GM12864 (cell line): ENCODE measurements at regions not wholly inside any gene's neighbourhood (a gene's known extent, or its start where the extent isn't known, plus 50 kb on each side); places are given as distances from the start of the nearest gene placed in this dataset.

Source experiments
- DNase-seq: peaks from one replicate; pipeline ENCODE4 v3.0.0-alpha.2; 2011; ENCODE audit warnings: low read depth
- H3K4me3 ChIP-seq: 2 replicates; pipeline ENCODE4 v1.5.1; 2011; ENCODE audit warnings: mild to moderate bottlenecking, low read depth, low read length, control low read depth
- CTCF ChIP-seq: IDR thresholded peaks from 2 replicates; pipeline ENCODE4 v1.5.1; 2011; ENCODE audit warnings: low read depth, mild to moderate bottlenecking, moderate library complexity, low read length, control low read depth, inconsistent platforms; ENCODE audit errors: missing control alignments

GRCh38 chr13:77390391-77390790 is 63.5 kb upstream of the MYCBP2 start:
- no peak overlapping the region for H3K4me3 ChIP-seq
- TF ChIP-seq CTCF, result no peak
- no peak for DNase-seq

GRCh38 chr13:77389625-77390000 is 62.7 kb upstream of the MYCBP2 start:
- no peak for DNase-seq
- TF ChIP-seq CTCF, result no peak

GRCh38 chr13:77388944-77389624 is 62.2 kb upstream of the MYCBP2 start:
- no peak overlapping the region for H3K4me3 ChIP-seq
- DNase-seq, result no peak

More at GRCh38 chr13:77389625-77390000, 62.7 kb upstream of the MYCBP2 start:
- H3K4me3 ChIP-seq, result no peak overlapping the region

GRCh38 chr13:77387607-77388200 is 60.8 kb upstream of the MYCBP2 start:
- H3K4me3 ChIP-seq, result no peak overlapping the region
- no peak for DNase-seq
- no peak for TF ChIP-seq CTCF

More at GRCh38 chr13:77388944-77389624, 62.2 kb upstream of the MYCBP2 start:
- TF ChIP-seq CTCF, result no peak

- DNase-seq, result no peak
- H3K4me3 ChIP-seq, result no peak overlapping the region
- TF ChIP-seq CTCF, result no peak
Observed at GRCh38 chr13:77386880-77387606, 60.1 kb upstream of the MYCBP2 start.

- no peak for TF ChIP-seq CTCF
- DNase-seq, result no peak
- H3K4me3 ChIP-seq, result no peak overlapping the region
Observed at GRCh38 chr13:77386046-77386445, 59.2 kb upstream of the MYCBP2 start.
